ENCODE measurements at regions not wholly inside any gene's neighbourhood (a gene's known extent, or its start where the extent isn't known, plus 50 kb on each side); places are given as distances from the start of the nearest gene placed in this dataset.

DNA sequence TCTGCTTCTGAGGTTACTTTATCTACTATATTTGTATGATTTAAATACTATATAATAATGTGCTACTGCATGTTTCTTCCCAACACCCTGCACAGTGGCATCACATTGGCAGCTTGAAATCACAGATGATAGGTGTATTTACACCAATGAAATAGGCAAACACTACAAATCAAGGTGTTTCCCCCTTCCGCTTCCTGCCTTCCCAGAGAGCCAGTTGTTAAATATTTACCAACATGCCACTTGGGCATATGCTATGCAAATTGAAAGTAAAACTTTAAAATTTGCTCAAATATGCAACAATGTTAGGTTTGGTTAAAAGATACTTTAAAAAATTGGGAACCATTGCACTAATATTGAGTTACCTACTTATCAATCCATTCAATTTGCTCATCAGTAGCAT lies 58.2 kb upstream of the SMARCA2 start:
- no peak for DNase-seq
- H3K36me3 ChIP-seq (ENCODE audit: control insufficient read depth, insufficient read depth, low read length) = no peaks in the 10 kb centered on the region
- no CpG with 5 or more reads among the region's 1 CpG for WGBS (ENCODE audit: insufficient coverage)

GRCh38 chr9:1957856-1958255 lies 57.3 kb upstream of the SMARCA2 start:
- Histone ChIP-seq H3K36me3 (ENCODE audit: control insufficient read depth, insufficient read depth, low read length) (no peaks in the 10 kb centered on the region), H3K9me3 (replicated peaks; ENCODE audit: control insufficient read depth, low read depth, low read length) (no peaks in the 10 kb centered on the region), H3K4me3 (ENCODE audit: low read length) (no peak overlapping the region), H3K27ac (ENCODE audit: low read length) (no peak overlapping the region), H3K27me3 (ENCODE audit: control insufficient read depth, insufficient read depth, low read length) (no peaks in the 10 kb centered on the region), H3K4me1 (ENCODE audit: control insufficient read depth, insufficient read depth, low read length) (peaks cover 31% of the 10 kb centered on the region)
- DNase-seq = no peak
- no CpG with 5 or more reads among the region's 2 CpGs for WGBS (ENCODE audit: insufficient coverage)

More for the DNA sequence above, 58.2 kb upstream of the SMARCA2 start:
- no peaks in the 10 kb centered on the region for H3K27me3 ChIP-seq (ENCODE audit: control insufficient read depth, insufficient read depth, low read length)
- no peak overlapping the region for H3K27ac ChIP-seq (ENCODE audit: low read length)
- peaks cover 31% of the 10 kb centered on the region for H3K4me1 ChIP-seq (ENCODE audit: control insufficient read depth, insufficient read depth, low read length)
- no peak overlapping the region for H3K4me3 ChIP-seq (ENCODE audit: low read length)
- H3K9me3 ChIP-seq (replicated peaks; ENCODE audit: control insufficient read depth, low read depth, low read length) = no peaks in the 10 kb centered on the region

DNA sequence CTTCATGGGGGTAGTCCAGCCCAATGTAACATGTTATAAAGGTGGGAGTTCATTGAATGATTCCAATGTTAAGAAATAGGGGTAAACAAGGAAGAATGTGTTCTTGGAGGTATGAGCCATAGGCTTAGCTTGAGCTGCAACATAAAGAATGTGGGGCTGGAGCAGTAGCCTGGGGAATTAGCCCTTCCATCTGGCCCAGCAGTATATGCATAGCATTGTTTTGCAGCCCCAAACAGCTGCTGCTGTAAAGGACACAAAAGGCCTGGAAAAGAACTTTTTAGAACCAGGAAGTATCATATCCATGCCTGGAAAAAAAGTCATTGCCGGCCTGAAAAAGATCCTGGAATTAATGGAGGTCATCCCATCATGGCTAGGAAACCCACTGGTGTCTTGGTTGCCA lies 55.8 kb upstream of the SMARCA2 start:
- H3K9me3 ChIP-seq (replicated peaks; ENCODE audit: control insufficient read depth, low read depth, low read length) = no peaks in the 10 kb centered on the region
- peaks cover 31% of the 10 kb centered on the region for H3K4me1 ChIP-seq (ENCODE audit: control insufficient read depth, insufficient read depth, low read length)
- H3K27me3 ChIP-seq (ENCODE audit: control insufficient read depth, insufficient read depth, low read length) = no peaks in the 10 kb centered on the region
- DNase-seq = peak; percentile 82
- H3K27ac ChIP-seq (ENCODE audit: low read length) = peak overlapping the region; percentile 71
- no peak overlapping the region for H3K4me3 ChIP-seq (ENCODE audit: low read length)
- H3K36me3 ChIP-seq (ENCODE audit: control insufficient read depth, insufficient read depth, low read length) = no peaks in the 10 kb centered on the region
- 30% methylated on average over 1 of the region's 1 CpG for WGBS (ENCODE audit: insufficient coverage)

GRCh38 chr9:1960342-1961042 lies 54.7 kb upstream of the SMARCA2 start:
- H3K36me3 ChIP-seq (ENCODE audit: control insufficient read depth, insufficient read depth, low read length) = no peaks in the 10 kb centered on the region
- peaks cover 31% of the 10 kb centered on the region for H3K4me1 ChIP-seq (ENCODE audit: control insufficient read depth, insufficient read depth, low read length)
- WGBS (ENCODE audit: insufficient coverage) = 9% methylated on average over 3 of the region's 6 CpGs
- H3K9me3 ChIP-seq (replicated peaks; ENCODE audit: control insufficient read depth, low read depth, low read length) = no peaks in the 10 kb centered on the region
- peak; percentile 84 for DNase-seq
- peak overlapping the region; percentile 71 for H3K27ac ChIP-seq (ENCODE audit: low read length)
- no peaks in the 10 kb centered on the region for H3K27me3 ChIP-seq (ENCODE audit: control insufficient read depth, insufficient read depth, low read length)
- H3K4me3 ChIP-seq (ENCODE audit: low read length) = no peak overlapping the region

DNA sequence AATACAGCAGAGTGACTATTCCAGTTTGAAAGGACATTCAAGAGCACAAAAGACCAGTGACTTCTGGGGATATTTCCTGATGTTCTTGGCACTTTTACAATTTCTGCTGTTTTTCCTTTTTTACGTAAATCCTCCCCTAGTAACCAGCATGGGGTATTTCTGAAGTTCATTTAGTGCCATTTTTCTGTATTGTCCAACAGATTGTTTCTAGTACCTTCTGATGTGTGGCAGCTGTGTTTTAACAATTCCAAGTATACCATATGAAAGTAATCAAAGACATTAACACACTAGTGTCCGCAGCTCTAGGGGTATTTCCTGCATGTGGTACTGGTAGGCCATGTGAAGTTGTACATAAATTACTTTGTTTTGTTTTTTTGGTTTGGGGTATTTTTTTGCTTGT lies 53.0 kb upstream of the SMARCA2 start:
- peaks cover 31% of the 10 kb centered on the region for H3K4me1 ChIP-seq (ENCODE audit: control insufficient read depth, insufficient read depth, low read length)
- no CpG with 5 or more reads among the region's 2 CpGs for WGBS (ENCODE audit: insufficient coverage)
- no peaks in the 10 kb centered on the region for H3K27me3 ChIP-seq (ENCODE audit: control insufficient read depth, insufficient read depth, low read length)
- H3K27ac ChIP-seq (ENCODE audit: low read length) = peak overlapping the region; percentile 60
- no peak overlapping the region for H3K4me3 ChIP-seq (ENCODE audit: low read length)
- no peaks in the 10 kb centered on the region for H3K9me3 ChIP-seq (replicated peaks; ENCODE audit: control insufficient read depth, low read depth, low read length)
- no peaks in the 10 kb centered on the region for H3K36me3 ChIP-seq (ENCODE audit: control insufficient read depth, insufficient read depth, low read length)
- peak; percentile 65 for DNase-seq

- Histone ChIP-seq H3K9me3 (replicated peaks; ENCODE audit: control insufficient read depth, low read depth, low read length) (no peaks in the 10 kb centered on the region), H3K4me3 (ENCODE audit: low read length) (no peak overlapping the region), H3K27ac (ENCODE audit: low read length) (peak overlapping the region; percentile 60), H3K27me3 (ENCODE audit: control insufficient read depth, insufficient read depth, low read length) (no peaks in the 10 kb centered on the region), H3K36me3 (ENCODE audit: control insufficient read depth, insufficient read depth, low read length) (no peaks in the 10 kb centered on the region), H3K4me1 (ENCODE audit: control insufficient read depth, insufficient read depth, low read length) (peaks cover 31% of the 10 kb centered on the region)
- no peak for DNase-seq
These were observed 52.5 kb upstream of the SMARCA2 start for GRCh38 chr9:1962588-1963106.

GRCh38 chr9:1964093-1964492 lies 51.1 kb upstream of the SMARCA2 start:
- Histone ChIP-seq H3K4me3 (ENCODE audit: low read length) (no peak overlapping the region), H3K27ac (ENCODE audit: low read length) (no peak overlapping the region), H3K4me1 (ENCODE audit: control insufficient read depth, insufficient read depth, low read length) (peaks cover 19% of the 10 kb centered on the region), H3K36me3 (ENCODE audit: control insufficient read depth, insufficient read depth, low read length) (no peaks in the 10 kb centered on the region), H3K9me3 (replicated peaks; ENCODE audit: control insufficient read depth, low read depth, low read length) (no peaks in the 10 kb centered on the region), H3K27me3 (ENCODE audit: control insufficient read depth, insufficient read depth, low read length) (no peaks in the 10 kb centered on the region)
- WGBS (ENCODE audit: insufficient coverage) = 29% methylated on average over 2 of the region's 2 CpGs
- peak; percentile 76 for DNase-seq
